ENCODE measurements at regions not wholly inside any gene's neighbourhood (a gene's known extent, or its start where the extent isn't known, plus 50 kb on each side); places are given as distances from the start of the nearest gene placed in this dataset.

- TF ChIP-seq, protein P1, sequence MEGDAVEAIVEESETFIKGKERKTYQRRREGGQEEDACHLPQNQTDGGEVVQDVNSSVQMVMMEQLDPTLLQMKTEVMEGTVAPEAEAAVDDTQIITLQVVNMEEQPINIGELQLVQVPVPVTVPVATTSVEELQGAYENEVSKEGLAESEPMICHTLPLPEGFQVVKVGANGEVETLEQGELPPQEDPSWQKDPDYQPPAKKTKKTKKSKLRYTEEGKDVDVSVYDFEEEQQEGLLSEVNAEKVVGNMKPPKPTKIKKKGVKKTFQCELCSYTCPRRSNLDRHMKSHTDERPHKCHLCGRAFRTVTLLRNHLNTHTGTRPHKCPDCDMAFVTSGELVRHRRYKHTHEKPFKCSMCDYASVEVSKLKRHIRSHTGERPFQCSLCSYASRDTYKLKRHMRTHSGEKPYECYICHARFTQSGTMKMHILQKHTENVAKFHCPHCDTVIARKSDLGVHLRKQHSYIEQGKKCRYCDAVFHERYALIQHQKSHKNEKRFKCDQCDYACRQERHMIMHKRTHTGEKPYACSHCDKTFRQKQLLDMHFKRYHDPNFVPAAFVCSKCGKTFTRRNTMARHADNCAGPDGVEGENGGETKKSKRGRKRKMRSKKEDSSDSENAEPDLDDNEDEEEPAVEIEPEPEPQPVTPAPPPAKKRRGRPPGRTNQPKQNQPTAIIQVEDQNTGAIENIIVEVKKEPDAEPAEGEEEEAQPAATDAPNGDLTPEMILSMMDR (IDR thresholded peaks at IDR 0.05) = no peak
- no peak for TF ChIP-seq POLR2A (IDR thresholded peaks at IDR 0.05)
These were observed 308.3 kb upstream of the CDH5 start for GRCh38 chr16:66058172-66058691.

Data from Peyer's patch (tissue), 4 donors.